NCI-H460 (cell line): ENCODE measurements at regions not wholly inside any gene's neighbourhood (a gene's known extent, or its start where the extent isn't known, plus 50 kb on each side); places are given as distances from the start of the nearest gene placed in this dataset.

Experiments
- DNase-seq: peaks from one replicate; pipeline ENCODE4 v3.0.0-alpha.2; 2016; ENCODE audit warnings: low read depth; ENCODE audit errors: extremely low read depth

GRCh38 chr21:35853321-35854239, 206.7 kb downstream of the SETD4 start:
- DNase-seq = no peak

GRCh38 chr21:35852820-35853219, 207.5 kb downstream of the SETD4 start:
- no peak for DNase-seq

GRCh38 chr21:35850542-35851103, 209.7 kb downstream of the SETD4 start:
- DNase-seq = no peak

GRCh38 chr21:35850029-35850428, 210.3 kb downstream of the SETD4 start:
- DNase-seq = no peak

GRCh38 chr21:35849144-35849543, 211.2 kb downstream of the SETD4 start:
- no peak for DNase-seq

- DNase-seq = no peak
Measured at GRCh38 chr21:35843911-35844667, 216.2 kb downstream of the SETD4 start.

- no peak for DNase-seq
Measured at GRCh38 chr21:35840949-35841348, 219.4 kb downstream of the SETD4 start.

- peak; percentile 48 for DNase-seq
Measured at GRCh38 chr21:35840197-35840799, 220.0 kb downstream of the SETD4 start.

- DNase-seq = no peak
Measured at GRCh38 chr21:35838987-35839763, 221.2 kb downstream of the SETD4 start.

- DNase-seq = no peak
Measured at GRCh38 chr21:35838350-35838749, 222.0 kb downstream of the SETD4 start.

GRCh38 chr21:35833991-35834390, 226.3 kb downstream of the SETD4 start:
- no peak for DNase-seq

- no peak for DNase-seq
Measured at GRCh38 chr21:35833388-35833787, 226.9 kb downstream of the SETD4 start.

- DNase-seq = no peak
Measured at GRCh38 chr21:35831230-35831629, 229.1 kb downstream of the SETD4 start.

- DNase-seq = no peak
Measured at GRCh38 chr21:35829067-35829466, 231.3 kb downstream of the SETD4 start.

- no peak for DNase-seq
Measured at GRCh38 chr21:35828161-35828560, 232.2 kb downstream of the SETD4 start.

- no peak for DNase-seq
Measured at GRCh38 chr21:35827004-35827403, 233.3 kb downstream of the SETD4 start.

GRCh38 chr21:35825370-35826353, 234.7 kb downstream of the SETD4 start:
- DNase-seq = no peak

- DNase-seq = no peak
Measured at GRCh38 chr21:35824136-35824535, 236.2 kb downstream of the SETD4 start.

GRCh38 chr21:35819134-35819533, 241.2 kb downstream of the SETD4 start:
- DNase-seq = no peak
